ENCODE measurements at regions not wholly inside any gene's neighbourhood (a gene's known extent, or its start where the extent isn't known, plus 50 kb on each side); places are given as distances from the start of the nearest gene placed in this dataset.

DNA sequence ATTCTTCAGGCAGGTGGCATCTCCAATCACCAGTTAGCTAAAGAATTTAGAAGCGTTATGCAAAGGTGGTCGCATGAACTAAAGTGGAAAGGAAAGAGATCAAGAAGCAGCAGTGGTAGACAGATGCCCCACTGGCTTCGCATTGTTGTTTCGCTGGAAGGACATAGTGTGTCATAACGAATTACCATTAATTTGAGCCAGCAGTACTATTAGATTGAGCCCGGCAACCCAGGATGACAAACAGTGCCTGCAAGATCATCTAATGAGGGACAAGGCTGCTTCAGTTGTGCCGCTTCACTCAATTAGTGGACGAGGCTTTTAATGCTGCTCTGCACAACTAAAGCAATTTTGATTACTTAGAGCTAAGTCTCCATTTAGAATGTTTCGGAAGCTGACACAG lies 274.5 kb upstream of the SOX5 start:
- 97% methylated on average over 4 of the region's 9 CpGs; no CpG with 5 or more reads in 1 of the 2 experiments for WGBS, 2 experiments (ENCODE audit: extremely low coverage in 2 of 2, insufficient read length in 1 of 2)
- BruUV-seq (replicated peaks) = no TSS peak

More for the DNA sequence above, 274.5 kb upstream of the SOX5 start:
- Histone ChIP-seq H3K27me3 (ENCODE audit: control insufficient read depth, insufficient read depth, low read length) (no peaks in the 10 kb centered on the region), H3K14ac (replicated peaks; ENCODE audit: low read depth, low read length) (peak overlapping the region; percentile 80), H4K91ac (ENCODE audit: insufficient read depth, low read depth, low read length) (no peak overlapping the region; the same call in 1 of the 2 replicates), H3K4me3 (ENCODE audit: insufficient read depth, low read depth, low read length) (no peak overlapping the region), H2AFZ (replicated peaks; ENCODE audit: low read length, poor library complexity) (no peak overlapping the region), H2AK5ac (ENCODE audit: low read depth, low read length) (peak overlapping the region; percentile 17; the same call in 1 of the 2 replicates), H2BK20ac (ENCODE audit: low read depth, low read length) (peak overlapping the region; percentile 64; the same call in 1 of the 2 replicates), H2BK5ac (ENCODE audit: low read depth, low read length, poor library complexity, severe bottlenecking) (no peak overlapping the region), H3K4me2 (ENCODE audit: low read depth, low read length) (no peak overlapping the region), H4K5ac (ENCODE audit: low read depth, low read length) (no peak overlapping the region), H4K20me1 (ENCODE audit: insufficient read depth, low read length) (no peaks in the 10 kb centered on the region), H2AK9ac (replicated peaks; ENCODE audit: low read depth, low read length, poor library complexity) (no peak overlapping the region), H3K36me3 (ENCODE audit: control insufficient read depth, insufficient read depth, low read length) (no peaks in the 10 kb centered on the region), H3K18ac (ENCODE audit: low read depth, low read length) (no peak overlapping the region), H3K9ac (ENCODE audit: low read depth, low read length) (no peak overlapping the region), H3K27ac (ENCODE audit: insufficient read depth, low read length) (no peak overlapping the region), H3K4me1 (ENCODE audit: control insufficient read depth, insufficient read depth, low read length) (peaks cover 10% of the 10 kb centered on the region), H3K79me1 (ENCODE audit: low read depth in 1 of 2, low read length in 2 of 2) (peaks cover 4% of the 10 kb centered on the region in 2 experiments; a peak in 3 of 4 replicates), H3K9me3 (ENCODE audit: control insufficient read depth, insufficient read depth, low read length) (no peaks in the 10 kb centered on the region), H2BK15ac (ENCODE audit: low read depth, low read length) (peak overlapping the region; percentile 15; the same call in 1 of the 3 replicates), H3K9me1 (ENCODE audit: insufficient read depth, low read length) (peaks cover 5% of the 10 kb centered on the region), H2BK120ac (ENCODE audit: low read depth, low read length) (peak overlapping the region; percentile 64; the same call in 1 of the 2 replicates), H3K23ac (ENCODE audit: low read depth, low read length) (no peak overlapping the region), H3K4ac (ENCODE audit: low read depth, low read length) (peak overlapping the region; percentile 19; the same call in 1 of the 2 replicates), H4K8ac (ENCODE audit: low read depth in 2 of 2, low read length in 2 of 2) (peak overlapping the region in 1 of 2 experiments; percentile 33; a peak in 1 of 4 replicates), H3K56ac (ENCODE audit: extremely low read depth, insufficient read depth, low read length) (no peak overlapping the region)
- dilution Hi-C loops (cut with HindIII; ENCODE audit: low sequenced_read_pairs, unreplicated experiment) = no loop called here
- TF ChIP-seq, protein P1, sequence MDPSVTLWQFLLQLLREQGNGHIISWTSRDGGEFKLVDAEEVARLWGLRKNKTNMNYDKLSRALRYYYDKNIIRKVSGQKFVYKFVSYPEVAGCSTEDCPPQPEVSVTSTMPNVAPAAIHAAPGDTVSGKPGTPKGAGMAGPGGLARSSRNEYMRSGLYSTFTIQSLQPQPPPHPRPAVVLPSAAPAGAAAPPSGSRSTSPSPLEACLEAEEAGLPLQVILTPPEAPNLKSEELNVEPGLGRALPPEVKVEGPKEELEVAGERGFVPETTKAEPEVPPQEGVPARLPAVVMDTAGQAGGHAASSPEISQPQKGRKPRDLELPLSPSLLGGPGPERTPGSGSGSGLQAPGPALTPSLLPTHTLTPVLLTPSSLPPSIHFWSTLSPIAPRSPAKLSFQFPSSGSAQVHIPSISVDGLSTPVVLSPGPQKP (IDR thresholded peaks at IDR 0.05; ENCODE audit: borderline replicate concordance, low read depth, low read length) = no peak
- TF ChIP-seq NFE2L2 (IDR thresholded peaks at IDR 0.05; ENCODE audit: low read depth, low read length) (no peak), RFX5 (IDR thresholded peaks at IDR 0.05; ENCODE audit: low read depth, low read length) (no peak), MXI1 (IDR thresholded peaks at IDR 0.05; ENCODE audit: borderline replicate concordance, low read depth, low read length) (no peak), USF2 (IDR thresholded peaks at IDR 0.05; ENCODE audit: low read depth, low read length) (no peak), RAD21 (IDR thresholded peaks at IDR 0.05; ENCODE audit: low read length) (no peak), BHLHE40 (IDR thresholded peaks at IDR 0.05; ENCODE audit: low read depth, low read length) (no peak), POLR2A (IDR thresholded peaks at IDR 0.05; ENCODE audit: low read depth, low read length) (no peak), CHD1 (IDR thresholded peaks at IDR 0.05; ENCODE audit: low read depth, low read length) (no peak), RCOR1 (IDR thresholded peaks at IDR 0.05; ENCODE audit: insufficient replicate concordance, low read length) (no peak), SMC3 (IDR thresholded peaks at IDR 0.05; ENCODE audit: low read depth, low read length) (no peak), FOS (IDR thresholded peaks at IDR 0.05; ENCODE audit: low read depth, low read length) (no peak), CEBPB (IDR thresholded peaks at IDR 0.05; ENCODE audit: low read depth, low read length) (no peak), MAFK (IDR thresholded peaks at IDR 0.05; ENCODE audit: low read depth, low read length) (no peak), MAZ (IDR thresholded peaks at IDR 0.05; ENCODE audit: borderline replicate concordance, low read depth, low read length) (no peak)
- TF ChIP-seq, protein P2, sequence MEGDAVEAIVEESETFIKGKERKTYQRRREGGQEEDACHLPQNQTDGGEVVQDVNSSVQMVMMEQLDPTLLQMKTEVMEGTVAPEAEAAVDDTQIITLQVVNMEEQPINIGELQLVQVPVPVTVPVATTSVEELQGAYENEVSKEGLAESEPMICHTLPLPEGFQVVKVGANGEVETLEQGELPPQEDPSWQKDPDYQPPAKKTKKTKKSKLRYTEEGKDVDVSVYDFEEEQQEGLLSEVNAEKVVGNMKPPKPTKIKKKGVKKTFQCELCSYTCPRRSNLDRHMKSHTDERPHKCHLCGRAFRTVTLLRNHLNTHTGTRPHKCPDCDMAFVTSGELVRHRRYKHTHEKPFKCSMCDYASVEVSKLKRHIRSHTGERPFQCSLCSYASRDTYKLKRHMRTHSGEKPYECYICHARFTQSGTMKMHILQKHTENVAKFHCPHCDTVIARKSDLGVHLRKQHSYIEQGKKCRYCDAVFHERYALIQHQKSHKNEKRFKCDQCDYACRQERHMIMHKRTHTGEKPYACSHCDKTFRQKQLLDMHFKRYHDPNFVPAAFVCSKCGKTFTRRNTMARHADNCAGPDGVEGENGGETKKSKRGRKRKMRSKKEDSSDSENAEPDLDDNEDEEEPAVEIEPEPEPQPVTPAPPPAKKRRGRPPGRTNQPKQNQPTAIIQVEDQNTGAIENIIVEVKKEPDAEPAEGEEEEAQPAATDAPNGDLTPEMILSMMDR (conservative IDR thresholded peaks at IDR 0.05; ENCODE audit: low read depth, low read length) = no peak
- ChIA-PET CTCF (interaction anchor here (0.5 to 0.6 kb wide), 2 partner anchors 123 to 498 kb away, joined by 3 read pairs; no protein-coding TSS in a partner anchor), POLR2A (ENCODE audit: unreplicated experiment) (no interaction called here)
- ATAC-seq (ENCODE audit: low read depth) = no peak
- intact Hi-C loops (cut with micrococcal nuclease) = no loop called here
- DNase-seq = no peak
- in situ Hi-C loops (cut with MboI; ENCODE audit: low sequenced_read_pairs) = no loop called here

Data from IMR-90 (cell line).